ENCODE measurements at regions not wholly inside any gene's neighbourhood (a gene's known extent, or its start where the extent isn't known, plus 50 kb on each side); places are given as distances from the start of the nearest gene placed in this dataset.
"Not testable (repeated sequence)": the region's sequence is repeated elsewhere in the genome, so short reads cannot be mapped to it uniquely, and the experiment has no call there.

DNA sequence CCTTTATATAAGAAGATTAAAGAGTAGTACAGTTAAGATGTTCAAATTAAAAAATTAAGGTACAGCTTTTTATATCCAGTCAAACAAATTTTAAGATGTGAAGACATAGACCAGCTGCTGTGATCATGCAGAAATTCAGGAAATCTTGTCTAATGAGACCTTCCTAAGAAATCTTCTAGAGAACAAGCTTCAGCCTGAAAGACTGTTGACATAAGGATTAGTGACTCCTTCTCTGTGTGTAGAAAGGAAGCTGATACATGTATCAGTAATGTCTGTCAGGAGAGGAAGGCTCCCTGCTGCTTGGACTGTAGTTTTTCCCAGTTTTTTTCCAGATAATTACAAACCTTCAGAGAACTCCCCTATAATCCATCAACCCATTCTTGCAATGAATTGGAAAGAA lies 75.8 kb upstream of the PCSK5 start:
- no peaks in the 10 kb centered on the region for H3K79me2 ChIP-seq
- no peak overlapping the region for H2AFZ ChIP-seq
- no peaks in the 10 kb centered on the region for H4K20me1 ChIP-seq (ENCODE audit: insufficient read depth, poor library complexity, severe bottlenecking)
- no peaks in the 10 kb centered on the region for H3K9me2 ChIP-seq (replicated peaks; ENCODE audit: insufficient read depth)
- H3K36me3 ChIP-seq (replicated peaks; ENCODE audit: insufficient read depth, low read depth): no peaks in the 10 kb centered on the region
- H3K27me3 ChIP-seq: no peaks in the 10 kb centered on the region
- H3K4me3 ChIP-seq: no peak overlapping the region
- no peaks in the 10 kb centered on the region for H3K4me1 ChIP-seq (ENCODE audit: insufficient read depth)
- H3K4me2 ChIP-seq: no peak overlapping the region
- H3K9me3 ChIP-seq (ENCODE audit: low read depth): no peaks in the 10 kb centered on the region
- no peak for TF ChIP-seq EZH2 (IDR thresholded peaks at IDR 0.05; ENCODE audit: borderline replicate concordance)
- TF ChIP-seq EZH2phosphoT487 (IDR thresholded peaks at IDR 0.05; ENCODE audit: low read depth, severe bottlenecking, unreplicated experiment): no peak
- TF ChIP-seq, protein P1, sequence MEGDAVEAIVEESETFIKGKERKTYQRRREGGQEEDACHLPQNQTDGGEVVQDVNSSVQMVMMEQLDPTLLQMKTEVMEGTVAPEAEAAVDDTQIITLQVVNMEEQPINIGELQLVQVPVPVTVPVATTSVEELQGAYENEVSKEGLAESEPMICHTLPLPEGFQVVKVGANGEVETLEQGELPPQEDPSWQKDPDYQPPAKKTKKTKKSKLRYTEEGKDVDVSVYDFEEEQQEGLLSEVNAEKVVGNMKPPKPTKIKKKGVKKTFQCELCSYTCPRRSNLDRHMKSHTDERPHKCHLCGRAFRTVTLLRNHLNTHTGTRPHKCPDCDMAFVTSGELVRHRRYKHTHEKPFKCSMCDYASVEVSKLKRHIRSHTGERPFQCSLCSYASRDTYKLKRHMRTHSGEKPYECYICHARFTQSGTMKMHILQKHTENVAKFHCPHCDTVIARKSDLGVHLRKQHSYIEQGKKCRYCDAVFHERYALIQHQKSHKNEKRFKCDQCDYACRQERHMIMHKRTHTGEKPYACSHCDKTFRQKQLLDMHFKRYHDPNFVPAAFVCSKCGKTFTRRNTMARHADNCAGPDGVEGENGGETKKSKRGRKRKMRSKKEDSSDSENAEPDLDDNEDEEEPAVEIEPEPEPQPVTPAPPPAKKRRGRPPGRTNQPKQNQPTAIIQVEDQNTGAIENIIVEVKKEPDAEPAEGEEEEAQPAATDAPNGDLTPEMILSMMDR (IDR thresholded peaks at IDR 0.05; ENCODE audit: poor library complexity): no peak
- no peak overlapping the region for H3K27ac ChIP-seq
- no peak for DNase-seq (ENCODE audit: low spot score)

DNA sequence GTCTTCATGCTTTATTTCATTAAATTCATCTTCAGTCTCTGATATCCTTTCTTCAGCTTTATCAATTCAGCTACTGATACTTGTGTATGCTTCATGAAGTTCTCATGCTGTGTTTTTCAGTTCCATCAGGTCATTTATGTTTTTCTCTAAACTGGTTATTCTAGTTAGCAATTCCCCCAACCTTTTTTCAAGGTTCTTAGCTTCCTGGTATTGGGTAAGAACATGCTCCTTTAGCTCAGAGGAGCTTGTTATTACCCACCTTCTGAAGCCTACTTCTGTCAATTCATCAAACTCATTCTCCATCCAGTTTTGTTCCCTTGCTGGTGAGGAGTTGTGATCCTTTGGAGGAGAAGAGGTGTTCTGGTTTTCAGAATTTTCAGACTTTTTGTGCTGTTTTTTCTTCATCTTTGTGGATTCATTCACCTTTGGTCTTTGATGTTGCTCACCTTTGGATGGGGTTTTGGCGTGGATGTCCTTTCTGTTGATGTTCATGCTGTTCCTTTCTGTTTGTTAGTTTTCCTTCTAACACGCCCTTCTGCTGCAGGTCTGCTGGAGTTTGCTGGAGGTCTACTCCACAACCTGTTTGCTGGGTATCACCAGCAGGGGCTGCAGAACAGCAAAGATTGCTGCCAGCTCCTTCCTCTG lies 69.9 kb upstream of the PCSK5 start:
- H3K79me2 ChIP-seq; H3K4me3 ChIP-seq; H3K36me3 ChIP-seq (replicated peaks; ENCODE audit: insufficient read depth, low read depth); H4K20me1 ChIP-seq (ENCODE audit: insufficient read depth, poor library complexity, severe bottlenecking); H2AFZ ChIP-seq; H3K4me1 ChIP-seq (ENCODE audit: insufficient read depth); H3K27ac ChIP-seq; DNase-seq (ENCODE audit: low spot score); H3K27me3 ChIP-seq; H3K4me2 ChIP-seq; H3K9me3 ChIP-seq (ENCODE audit: low read depth); H3K9me2 ChIP-seq (replicated peaks; ENCODE audit: insufficient read depth): not testable (repeated sequence)
- 81% methylated on average over 2 of the region's 2 CpGs for WGBS (ENCODE audit: low lambda C conversion rate, missing lambda C conversion rate)

DNA sequence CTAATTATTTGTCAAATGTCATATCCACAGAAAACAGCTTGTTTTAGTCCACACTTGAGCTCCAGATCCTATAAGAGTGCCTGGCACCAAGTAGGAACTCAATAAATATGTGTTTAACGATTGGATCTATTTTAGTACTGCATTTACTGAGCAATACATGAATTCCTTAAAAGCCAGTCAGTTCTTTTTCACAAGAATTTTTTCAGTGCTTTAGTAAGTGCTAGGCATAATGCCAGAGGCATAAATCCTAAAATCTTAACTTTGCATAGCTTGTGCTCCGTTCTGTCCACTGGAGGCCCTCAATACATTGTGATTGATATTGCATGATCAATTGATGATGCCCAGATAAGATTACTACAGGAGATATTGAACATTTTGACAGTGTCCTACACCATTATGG lies 67.3 kb upstream of the PCSK5 start:
- H3K4me1 ChIP-seq (ENCODE audit: insufficient read depth): no peaks in the 10 kb centered on the region
- H3K36me3 ChIP-seq (replicated peaks; ENCODE audit: insufficient read depth, low read depth): no peaks in the 10 kb centered on the region
- no peak overlapping the region for H3K4me2 ChIP-seq
- TF ChIP-seq EZH2 (IDR thresholded peaks at IDR 0.05; ENCODE audit: borderline replicate concordance) (no peak), EZH2phosphoT487 (IDR thresholded peaks at IDR 0.05; ENCODE audit: low read depth, severe bottlenecking, unreplicated experiment) (no peak)
- TF ChIP-seq, protein P1 (IDR thresholded peaks at IDR 0.05; ENCODE audit: poor library complexity): no peak
- H2AFZ ChIP-seq: no peak overlapping the region
- H3K79me2 ChIP-seq: no peaks in the 10 kb centered on the region
- WGBS (ENCODE audit: low lambda C conversion rate, missing lambda C conversion rate): 57% methylated on average over 2 of the region's 2 CpGs
- H3K27me3 ChIP-seq: no peaks in the 10 kb centered on the region
- H3K9me2 ChIP-seq (replicated peaks; ENCODE audit: insufficient read depth): no peaks in the 10 kb centered on the region
- no peak overlapping the region for H3K4me3 ChIP-seq
- H3K9me3 ChIP-seq (ENCODE audit: low read depth): no peaks in the 10 kb centered on the region
- no peak overlapping the region for H3K27ac ChIP-seq
- DNase-seq (ENCODE audit: low spot score): no peak
- H4K20me1 ChIP-seq (ENCODE audit: insufficient read depth, poor library complexity, severe bottlenecking): no peaks in the 10 kb centered on the region

DNA sequence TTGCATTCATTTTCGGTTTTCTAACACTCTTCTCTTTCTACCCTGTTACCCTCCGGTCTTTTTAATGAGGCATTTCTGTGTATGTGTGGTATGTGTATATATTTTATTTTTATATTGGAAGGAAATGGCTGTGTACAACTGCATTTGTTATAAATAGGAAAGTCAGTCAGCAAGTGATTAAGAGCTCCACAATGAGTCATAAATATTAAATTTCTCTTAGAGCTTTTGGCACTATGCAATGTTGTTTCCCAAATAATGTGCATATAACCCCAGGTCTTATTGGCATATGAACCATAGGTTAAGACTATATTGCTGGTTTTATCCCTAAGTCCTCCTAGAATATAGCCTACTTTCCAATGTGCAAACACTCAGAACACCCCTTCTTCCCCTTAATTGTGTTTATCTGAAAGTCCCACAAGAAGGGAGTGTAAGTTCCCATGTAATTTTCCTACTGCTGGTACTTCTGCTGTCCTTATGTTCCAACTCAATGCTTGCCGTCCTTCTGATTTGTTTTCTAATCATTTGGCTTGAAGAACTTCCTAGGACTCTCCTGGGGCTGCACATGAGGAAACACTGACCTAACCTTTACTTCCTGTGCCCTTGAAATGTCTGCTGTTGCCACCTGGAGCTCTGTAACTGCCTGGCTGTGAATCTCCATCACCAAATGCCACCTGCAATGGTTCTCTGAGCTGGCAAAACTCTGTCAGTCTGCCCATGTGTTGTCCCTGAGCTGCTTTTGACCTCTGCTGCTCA lies 65.5 kb upstream of the PCSK5 start:
- no peak overlapping the region for H2AFZ ChIP-seq
- no peak overlapping the region for H3K4me3 ChIP-seq
- H3K9me3 ChIP-seq (ENCODE audit: low read depth): no peaks in the 10 kb centered on the region
- 82% methylated on average over 3 of the region's 3 CpGs for WGBS (ENCODE audit: low lambda C conversion rate, missing lambda C conversion rate)
- H3K4me1 ChIP-seq (ENCODE audit: insufficient read depth): no peaks in the 10 kb centered on the region
- no peaks in the 10 kb centered on the region for H4K20me1 ChIP-seq (ENCODE audit: insufficient read depth, poor library complexity, severe bottlenecking)
- H3K36me3 ChIP-seq (replicated peaks; ENCODE audit: insufficient read depth, low read depth): no peaks in the 10 kb centered on the region
- no peak overlapping the region for H3K4me2 ChIP-seq
- H3K27me3 ChIP-seq: no peaks in the 10 kb centered on the region
- TF ChIP-seq EZH2 (IDR thresholded peaks at IDR 0.05; ENCODE audit: borderline replicate concordance) (no peak), EZH2phosphoT487 (IDR thresholded peaks at IDR 0.05; ENCODE audit: low read depth, severe bottlenecking, unreplicated experiment) (no peak)
- TF ChIP-seq, protein P1 (IDR thresholded peaks at IDR 0.05; ENCODE audit: poor library complexity): no peak
- no peaks in the 10 kb centered on the region for H3K9me2 ChIP-seq (replicated peaks; ENCODE audit: insufficient read depth)
- H3K27ac ChIP-seq: no peak overlapping the region
- no peaks in the 10 kb centered on the region for H3K79me2 ChIP-seq
- DNase-seq (ENCODE audit: low spot score): no peak

Measured in hepatocyte (in vitro differentiated cells).